HepG2 (cell line): ENCODE measurements at regions not wholly inside any gene's neighbourhood (a gene's known extent, or its start where the extent isn't known, plus 50 kb on each side); places are given as distances from the start of the nearest gene placed in this dataset.

Experiments
- ATAC-seq: fragments of 200-7000 bp; cut with Tn5 transposase; 3 replicates; pipeline ENCODE4 v1.9.1; 2020; ENCODE audit warnings: mild to moderate bottlenecking, moderate library complexity
- BruUV-seq: library from RNA; stranded (reverse); fragments of 400-500 nt; replicated peaks from 2 replicates; lab custom pipeline; 2021; lab: Mats Ljungman, UMichigan
- CTCF ChIA-PET: fragments of 300-600 bp; formaldehyde crosslinking; extraction: SDS; loops from one replicate; lab custom pipeline; 2021; ENCODE audit warnings: low total read pairs, inconsistent platforms, low intra/inter-chr PET ratio; lab: Yijun Ruan, JAX
- POLR2A ChIA-PET: fragments of 350-600 bp; sonication (Branson Sonifier 250); formaldehyde crosslinking; loops from one replicate; lab custom pipeline; 2020; ENCODE audit warnings: antibody characterized with exemption, inconsistent platforms; lab: Yijun Ruan, JAX
- DNase-seq: peaks from one replicate; pipeline ENCODE4 v3.0.0-alpha.2; 2015; ENCODE audit warnings: low spot score
- FAIRE-seq: peaks from 3 replicates; lab custom pipeline; 2011; peaks lifted over from hg19 to GRCh38; lab: Jason Lieb, UNC
- H2AFZ ChIP-seq: one replicate; pipeline ENCODE4 v1.6.1; 2011; ENCODE audit warnings: low read length, inconsistent platforms
- H3K27ac ChIP-seq: fragments of 300-600 bp; 3 replicates; pipeline ENCODE4 v1.8.0; 2011; ENCODE audit warnings: mixed run types, mild to moderate bottlenecking, mixed read lengths, low read length, inconsistent platforms; ENCODE audit not compliant: insufficient read depth; ENCODE audit errors: extremely low read length
- H3K27me3 ChIP-seq, 2 experiments: fragments of 200-600 bp in 1 of 2; 2 replicates in 1 of 2; 3 replicates in 1 of 2; pipeline versions ENCODE4 v1.6.0 to v1.8.0; 2011; ENCODE audit warnings: low read length in 2 of 2, mild to moderate bottlenecking in 2 of 2, moderate library complexity in 2 of 2, inconsistent platforms in 1 of 2; ENCODE audit not compliant: insufficient read depth in 2 of 2, control insufficient read depth in 1 of 2
- H3K36me3 ChIP-seq, 2 experiments: fragments of 200-600 bp in 1 of 2; replicated peaks in 1 of 2; 2 replicates in 1 of 2; 3 replicates in 1 of 2; pipeline versions ENCODE4 v1.5.1 to v1.8.0; 2011; ENCODE audit warnings: low read length in 2 of 2, inconsistent platforms in 1 of 2; ENCODE audit not compliant: insufficient read depth in 2 of 2, control insufficient read depth in 1 of 2
- H3K4me1 ChIP-seq: 2 replicates; pipeline ENCODE4 v1.5.1; 2012; ENCODE audit warnings: low read length, inconsistent platforms; ENCODE audit not compliant: insufficient read depth
- H3K4me2 ChIP-seq: 2 replicates; pipeline ENCODE4 v1.6.0; 2011; ENCODE audit warnings: low read depth, low read length, inconsistent platforms
- H3K4me3 ChIP-seq, 3 experiments: fragments of 200-600 bp in 1 of 3; sonication (generic), shearing (Covaris generic) in 1 of 3; replicated peaks in 1 of 3; 2 replicates each; pipeline ENCODE4 v1.5.1; 2011 to 2016; ENCODE audit warnings: low read length in 3 of 3, inconsistent platforms in 2 of 3, low read depth in 2 of 3, mild to moderate bottlenecking in 2 of 3, control low read depth in 1 of 3, mixed read lengths in 1 of 3; ENCODE audit not compliant: insufficient read depth in 1 of 3
- H3K79me2 ChIP-seq: one replicate; pipeline ENCODE4 v1.6.1; 2011; ENCODE audit warnings: low read length, inconsistent platforms; ENCODE audit not compliant: insufficient read depth
- H3K9ac ChIP-seq: 2 replicates; pipeline ENCODE4 v1.6.0; 2011; ENCODE audit warnings: mild to moderate bottlenecking, low read depth, low read length, inconsistent platforms; ENCODE audit not compliant: insufficient read depth
- H3K9me3 ChIP-seq: 2 replicates; pipeline ENCODE4 v1.5.1; 2012; ENCODE audit warnings: mild to moderate bottlenecking, low read length
- H4K20me1 ChIP-seq: 2 replicates; pipeline ENCODE4 v1.6.0; 2011; ENCODE audit warnings: inconsistent platforms, mild to moderate bottlenecking, low read length, moderate library complexity; ENCODE audit not compliant: insufficient read depth
- AHR ChIP-seq: IDR thresholded peaks from 2 replicates; pipeline ENCODE4 v1.6.1; 2018; ENCODE audit warnings: missing genetic modification reagents, missing compliant biosample characterization
- SMAD1 ChIP-seq: sonication (generic); formaldehyde crosslinking; IDR thresholded peaks from 2 replicates; pipeline ENCODE4 v1.4.0; 2020; ENCODE audit warnings: missing genetic modification reagents, low read depth, mild to moderate bottlenecking, borderline replicate concordance
- TCF7 ChIP-seq: sonication (generic); IDR thresholded peaks from 2 replicates; pipeline ENCODE4 v1.6.1; 2016; ENCODE audit warnings: antibody characterized with exemption, low read depth
- ZBTB3 ChIP-seq: sonication (generic); formaldehyde crosslinking; IDR thresholded peaks from 2 replicates; pipeline ENCODE4 v1.4.0; 2020; ENCODE audit warnings: low read depth, mild to moderate bottlenecking, moderate library complexity, missing genetic modification reagents, borderline replicate concordance
- ZKSCAN5 ChIP-seq: sonication (generic); formaldehyde crosslinking; IDR thresholded peaks from 2 replicates; pipeline ENCODE4 v1.5.1; 2020; ENCODE audit warnings: mild to moderate bottlenecking, missing genetic modification reagents
- ZNF501 ChIP-seq: sonication (generic); formaldehyde crosslinking; IDR thresholded peaks from 2 replicates; pipeline ENCODE4 v1.5.1; 2020; ENCODE audit warnings: mild to moderate bottlenecking, moderate library complexity, missing genetic modification reagents
- ZNF552 ChIP-seq: sonication (generic); formaldehyde crosslinking; IDR thresholded peaks from 2 replicates; pipeline ENCODE4 v1.9.0; 2022; ENCODE audit warnings: missing genetic modification reagents, mild to moderate bottlenecking, borderline replicate concordance
- ZNF567 ChIP-seq: sonication (generic); formaldehyde crosslinking; IDR thresholded peaks from 2 replicates; pipeline ENCODE4 v1.8.1; 2023; ENCODE audit warnings: mild to moderate bottlenecking, missing genetic modification reagents, borderline replicate concordance
- ZNF639 ChIP-seq: conservative IDR thresholded peaks from 2 replicates; pipeline ENCODE4 v1.6.1; 2018; ENCODE audit warnings: missing genetic modification reagents
- ZNF784 ChIP-seq: sonication (generic); formaldehyde crosslinking; IDR thresholded peaks from 2 replicates; pipeline ENCODE4 v1.5.1; 2020; ENCODE audit warnings: missing genetic modification reagents, mild to moderate bottlenecking, borderline replicate concordance
- ZSCAN22 ChIP-seq: sonication (generic); formaldehyde crosslinking; IDR thresholded peaks from 2 replicates; pipeline ENCODE4 v1.4.0; 2020; ENCODE audit warnings: mild to moderate bottlenecking, missing genetic modification reagents
- WGBS: methylation state at CpG from one replicate; pipeline ENCODE4 v1.1.6; 2017; ENCODE audit warnings: low lambda C conversion rate; 5-methylcytosine and 5-hydroxymethylcytosine counted together
- in situ Hi-C: cut with HindIII; loops from 2 replicates; pipeline ENCODE4 v1.10.0; 2017; ENCODE audit warnings: low pct_unique_long_range_greater_than_20kb; ENCODE audit not compliant: extremely low pct_ligation_motif_present
- intact Hi-C: fragments of 100-400 bp; cut with micrococcal nuclease; formaldehyde crosslinking; loops from one replicate; pipeline ENCODE4 v1.10.0; 2022; ENCODE audit not compliant: unreplicated experiment
- TF ChIP-seq, protein P1 (sequence below): IDR thresholded peaks from 2 replicates; pipeline ENCODE4 v1.6.1; 2016; ENCODE audit warnings: low read depth
- TF ChIP-seq, protein P2 (sequence below): IDR thresholded peaks from 2 replicates; pipeline ENCODE4 v1.6.1; 2018; ENCODE audit warnings: missing genetic modification reagents

DNA sequence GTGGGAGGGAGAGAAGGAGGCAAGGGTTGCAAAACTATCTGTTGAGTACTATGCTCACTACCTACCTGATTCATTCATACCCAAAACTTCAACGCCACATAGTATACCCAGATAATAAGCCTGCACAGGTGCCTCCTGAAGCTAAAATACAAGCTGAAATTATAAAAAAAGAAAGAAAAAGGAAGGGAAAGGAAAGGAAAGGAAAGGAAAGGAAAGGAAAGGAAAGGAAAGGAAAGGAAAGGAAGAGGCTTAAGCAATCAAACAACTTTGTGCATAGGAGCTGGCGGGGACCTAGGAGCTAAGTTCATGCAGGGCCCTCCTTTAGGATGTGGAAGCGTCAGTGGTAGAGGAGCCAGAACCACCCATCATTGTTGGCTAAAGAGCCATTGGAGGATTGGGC lies 108.9 kb upstream of the SYNDIG1 start:
- in situ Hi-C loops: no loop called here
- Histone ChIP-seq H4K20me1 (no peaks in the 10 kb centered on the region), H3K36me3 (no peaks in the 10 kb centered on the region), H3K4me2 (no peak overlapping the region), H3K9ac (no peak overlapping the region), H3K4me3 (no peak overlapping the region), H3K9me3 (peaks cover 29% of the 10 kb centered on the region), H3K79me2 (no peaks in the 10 kb centered on the region), H2AFZ (no peak overlapping the region), H3K4me1 (no peaks in the 10 kb centered on the region), H3K27me3 (no peaks in the 10 kb centered on the region)
- FAIRE-seq (no peak), DNase-seq (no peak)
- CTCF ChIA-PET: no interaction called here
- WGBS: 14% methylated on average over 3 of the region's 3 CpGs
- intact Hi-C loops: no loop called here
- TF ChIP-seq ZNF552 (CRISPR knock-in tag): no peak
- TF ChIP-seq, protein P1, sequence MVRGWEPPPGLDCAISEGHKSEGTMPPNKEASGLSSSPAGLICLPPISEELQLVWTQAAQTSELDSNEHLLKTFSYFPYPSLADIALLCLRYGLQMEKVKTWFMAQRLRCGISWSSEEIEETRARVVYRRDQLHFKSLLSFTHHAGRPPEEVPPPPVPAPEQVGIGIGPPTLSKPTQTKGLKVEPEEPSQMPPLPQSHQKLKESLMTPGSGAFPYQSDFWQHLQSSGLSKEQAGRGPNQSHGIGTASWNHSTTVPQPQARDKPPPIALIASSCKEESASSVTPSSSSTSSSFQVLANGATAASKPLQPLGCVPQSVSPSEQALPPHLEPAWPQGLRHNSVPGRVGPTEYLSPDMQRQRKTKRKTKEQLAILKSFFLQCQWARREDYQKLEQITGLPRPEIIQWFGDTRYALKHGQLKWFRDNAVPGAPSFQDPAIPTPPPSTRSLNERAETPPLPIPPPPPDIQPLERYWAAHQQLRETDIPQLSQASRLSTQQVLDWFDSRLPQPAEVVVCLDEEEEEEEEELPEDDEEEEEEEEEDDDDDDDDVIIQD (CRISPR knock-in tag): no peak
- TF ChIP-seq, all 625 proteins: peak for 0
- H3K27ac ChIP-seq: no peak overlapping the region
- BruUV-seq: no TSS peak
- POLR2A ChIA-PET: no interaction called here
- ATAC-seq: no peak

GRCh38 chr20:24359321-24360027 lies 110.0 kb upstream of the SYNDIG1 start:
- H3K79me2 ChIP-seq: no peaks in the 10 kb centered on the region
- no peak for DNase-seq
- no peak overlapping the region for H3K4me3 ChIP-seq
- ATAC-seq: no peak
- intact Hi-C loops (no loop called here), in situ Hi-C loops (no loop called here)
- H3K27me3 ChIP-seq: no peaks in the 10 kb centered on the region
- FAIRE-seq: no peak
- H3K4me1 ChIP-seq: no peaks in the 10 kb centered on the region
- H3K9me3 ChIP-seq: peaks cover 29% of the 10 kb centered on the region
- no peak overlapping the region for H3K9ac ChIP-seq
- no peaks in the 10 kb centered on the region for H4K20me1 ChIP-seq
- POLR2A ChIA-PET: no interaction called here
- no TSS peak for BruUV-seq
- no peak overlapping the region for H2AFZ ChIP-seq
- CTCF ChIA-PET: no interaction called here
- 5% methylated on average over 8 of the region's 8 CpGs for WGBS
- no peak overlapping the region for H3K4me2 ChIP-seq
- TF ChIP-seq ZBTB3 (CRISPR knock-in tag) (no peak), AHR (no peak), SMAD1 (CRISPR knock-in tag) (no peak), ZNF784 (CRISPR knock-in tag) (no peak), TCF7 (no peak), ZNF639 (CRISPR knock-in tag) (no peak), ZKSCAN5 (CRISPR knock-in tag) (no peak), ZSCAN22 (CRISPR knock-in tag) (no peak), ZNF567 (CRISPR knock-in tag) (no peak), ZNF501 (no peak)
- TF ChIP-seq, protein P2, sequence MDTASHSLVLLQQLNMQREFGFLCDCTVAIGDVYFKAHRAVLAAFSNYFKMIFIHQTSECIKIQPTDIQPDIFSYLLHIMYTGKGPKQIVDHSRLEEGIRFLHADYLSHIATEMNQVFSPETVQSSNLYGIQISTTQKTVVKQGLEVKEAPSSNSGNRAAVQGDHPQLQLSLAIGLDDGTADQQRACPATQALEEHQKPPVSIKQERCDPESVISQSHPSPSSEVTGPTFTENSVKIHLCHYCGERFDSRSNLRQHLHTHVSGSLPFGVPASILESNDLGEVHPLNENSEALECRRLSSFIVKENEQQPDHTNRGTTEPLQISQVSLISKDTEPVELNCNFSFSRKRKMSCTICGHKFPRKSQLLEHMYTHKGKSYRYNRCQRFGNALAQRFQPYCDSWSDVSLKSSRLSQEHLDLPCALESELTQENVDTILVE: no peak
- H3K36me3 ChIP-seq: no peaks in the 10 kb centered on the region
- H3K27ac ChIP-seq: no peak overlapping the region
